Gastrocnemius medialis (tissue), 4 donors: ENCODE measurements at regions not wholly inside any gene's neighbourhood (a gene's known extent, or its start where the extent isn't known, plus 50 kb on each side); places are given as distances from the start of the nearest gene placed in this dataset.

Source experiments
- ATAC-seq, 2 donors: fragments of 150-250 bp; one replicate each; pipeline ENCODE4 v1.9.1; 2016
- DNase-seq, 2 donors: peaks; one replicate each; pipeline ENCODE4 v3.0.0-alpha.2; 2019
- H3K27ac ChIP-seq, 4 donors: fragments of 200-600 bp; sonication (generic); 1 replicate in 1 of 4; 2 replicates in 3 of 4; pipeline ENCODE4 v1.5.1; 2016 to 2018; ENCODE audit warnings: mild to moderate bottlenecking in 2 of 4, moderate library complexity in 1 of 4
- H3K27me3 ChIP-seq, 3 donors: fragments of 200-600 bp; sonication (generic) in 2 of 3; 1 replicate in 1 of 3; 2 replicates in 2 of 3; pipeline versions ENCODE4 v1.5.1 to v1.6.0; 2016 to 2019; ENCODE audit warnings: mild to moderate bottlenecking in 1 of 3, moderate library complexity in 1 of 3
- H3K36me3 ChIP-seq, 2 donors: fragments of 200-600 bp; sonication (generic) in 1 of 2; one replicate each; pipeline ENCODE4 v1.5.1; 2017 to 2018
- H3K4me1 ChIP-seq, 2 donors: fragments of 200-600 bp; sonication (generic) in 1 of 2; one replicate each; pipeline ENCODE4 v1.5.1; 2016 to 2017; ENCODE audit warnings: mild to moderate bottlenecking in 2 of 2
- H3K4me3 ChIP-seq, 4 donors: fragments of 200-600 bp; sonication (generic) in 3 of 4; 1 replicate in 1 of 4; 2 replicates in 3 of 4; pipeline ENCODE4 v1.5.1; 2016 to 2019; ENCODE audit warnings: mild to moderate bottlenecking in 2 of 4
- H3K9me3 ChIP-seq, 3 donors: fragments of 200-600 bp; sonication (generic) in 2 of 3; 1 replicate in 1 of 3; 2 replicates in 2 of 3; pipeline ENCODE4 v1.5.1; 2016 to 2019
- POLR2A ChIP-seq, 2 donors: fragments of 450-650 bp; IDR thresholded peaks; one replicate each; pipeline ENCODE4 v1.6.1; 2017; ENCODE audit warnings: antibody characterized with exemption in 2 of 2, mild to moderate bottlenecking in 2 of 2, moderate library complexity in 2 of 2
- in situ Hi-C, 4 donors: fragments of 200-750 bp; cut with MboI; loops; one replicate each; pipeline versions ENCODE4 v1.15.0 to v1.8.0; 2017; ENCODE audit warnings: low sequenced_read_pairs in 4 of 4
- intact Hi-C: fragments of 100-400 bp; cut with DNase I; formaldehyde crosslinking; loops from one replicate; pipeline ENCODE4 v1.15.1; 2023; ENCODE audit warnings: low total_unique reads
- TF ChIP-seq, protein P1 (sequence below), 5 experiments: fragments of 450-650 bp in 3 of 5; fragments of 200-600 bp in 2 of 5; sonication (generic) in 2 of 5; IDR thresholded peaks in 4 of 5; conservative IDR thresholded peaks in 1 of 5; 1 replicate in 4 of 5; 2 replicates in 1 of 5; pipeline ENCODE4 v1.5.1; 2016 to 2019; ENCODE audit warnings: antibody characterized with exemption in 5 of 5, mild to moderate bottlenecking in 3 of 5, moderate library complexity in 3 of 5

DNA sequence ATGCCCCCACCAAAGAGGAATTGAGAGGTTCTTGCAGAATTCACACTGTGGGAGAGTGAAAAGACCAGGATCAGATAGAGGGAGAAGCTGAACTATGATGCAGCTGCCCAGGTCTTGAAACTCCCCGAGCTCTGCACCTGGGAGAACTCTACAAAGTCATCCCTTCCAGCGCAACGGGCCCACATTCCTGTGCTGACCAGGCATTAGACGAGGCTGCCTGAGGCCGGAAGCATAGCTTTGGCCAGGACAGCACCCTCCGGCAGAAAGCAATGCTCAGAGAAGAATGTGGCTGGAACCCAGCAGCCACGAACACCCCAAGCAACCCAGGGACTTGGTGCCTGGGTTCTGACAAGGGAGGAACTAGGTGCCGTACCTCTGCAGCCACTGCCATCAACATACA, 281.5 kb upstream of the CDH4 start:
- Histone ChIP-seq H3K36me3 (no peaks in the 10 kb centered on the region), H3K4me1 (no peaks in the 10 kb centered on the region), H3K9me3 (no peaks in the 10 kb centered on the region), H3K27me3 (no peaks in the 10 kb centered on the region), H3K27ac (no peak overlapping the region), H3K4me3 (no peak overlapping the region)
- intact Hi-C loops (no loop called here), in situ Hi-C loops (no loop called here)
- ATAC-seq, result no peak
- DNase-seq, result no peak
- no peak for TF ChIP-seq POLR2A (IDR thresholded peaks at IDR 0.05)
- TF ChIP-seq, protein P1, sequence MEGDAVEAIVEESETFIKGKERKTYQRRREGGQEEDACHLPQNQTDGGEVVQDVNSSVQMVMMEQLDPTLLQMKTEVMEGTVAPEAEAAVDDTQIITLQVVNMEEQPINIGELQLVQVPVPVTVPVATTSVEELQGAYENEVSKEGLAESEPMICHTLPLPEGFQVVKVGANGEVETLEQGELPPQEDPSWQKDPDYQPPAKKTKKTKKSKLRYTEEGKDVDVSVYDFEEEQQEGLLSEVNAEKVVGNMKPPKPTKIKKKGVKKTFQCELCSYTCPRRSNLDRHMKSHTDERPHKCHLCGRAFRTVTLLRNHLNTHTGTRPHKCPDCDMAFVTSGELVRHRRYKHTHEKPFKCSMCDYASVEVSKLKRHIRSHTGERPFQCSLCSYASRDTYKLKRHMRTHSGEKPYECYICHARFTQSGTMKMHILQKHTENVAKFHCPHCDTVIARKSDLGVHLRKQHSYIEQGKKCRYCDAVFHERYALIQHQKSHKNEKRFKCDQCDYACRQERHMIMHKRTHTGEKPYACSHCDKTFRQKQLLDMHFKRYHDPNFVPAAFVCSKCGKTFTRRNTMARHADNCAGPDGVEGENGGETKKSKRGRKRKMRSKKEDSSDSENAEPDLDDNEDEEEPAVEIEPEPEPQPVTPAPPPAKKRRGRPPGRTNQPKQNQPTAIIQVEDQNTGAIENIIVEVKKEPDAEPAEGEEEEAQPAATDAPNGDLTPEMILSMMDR (IDR thresholded peaks at IDR 0.05 in 4 of 5, conservative IDR thresholded peaks at IDR 0.05 in 1 of 5), result no peak

DNA sequence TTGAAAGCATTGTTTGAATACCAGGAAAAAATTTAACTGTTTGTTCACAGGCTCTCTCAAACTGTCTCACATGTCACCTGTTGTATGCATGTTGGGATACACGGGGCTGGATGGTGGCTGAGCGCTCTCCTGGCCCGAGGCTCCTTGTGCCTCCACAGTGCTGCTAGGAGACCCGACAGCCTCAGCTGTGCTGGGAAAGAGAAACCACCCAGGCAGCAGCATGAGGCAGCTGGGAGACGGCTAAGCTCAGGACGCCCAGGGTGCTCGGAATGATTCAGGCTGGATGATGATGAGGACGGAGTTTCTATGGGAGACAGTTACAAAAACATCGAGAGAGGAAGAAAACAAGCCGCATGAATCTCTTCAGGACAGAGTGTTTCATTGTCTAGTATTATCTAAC, 278.0 kb upstream of the CDH4 start:
- Histone ChIP-seq H3K27ac (no peak overlapping the region), H3K4me3 (no peak overlapping the region), H3K27me3 (no peaks in the 10 kb centered on the region), H3K4me1 (no peaks in the 10 kb centered on the region), H3K36me3 (no peaks in the 10 kb centered on the region), H3K9me3 (peaks cover 0 to 2% (median 0%) of the 10 kb centered on the region in 3 donors)
- DNase-seq (no peak), ATAC-seq (no peak)
- in situ Hi-C loops, result no loop called here
- TF ChIP-seq, protein P1 (IDR thresholded peaks at IDR 0.05 in 4 of 5, conservative IDR thresholded peaks at IDR 0.05 in 1 of 5), result no peak
- TF ChIP-seq POLR2A (IDR thresholded peaks at IDR 0.05), result no peak
- intact Hi-C loops, result no loop called here

DNA sequence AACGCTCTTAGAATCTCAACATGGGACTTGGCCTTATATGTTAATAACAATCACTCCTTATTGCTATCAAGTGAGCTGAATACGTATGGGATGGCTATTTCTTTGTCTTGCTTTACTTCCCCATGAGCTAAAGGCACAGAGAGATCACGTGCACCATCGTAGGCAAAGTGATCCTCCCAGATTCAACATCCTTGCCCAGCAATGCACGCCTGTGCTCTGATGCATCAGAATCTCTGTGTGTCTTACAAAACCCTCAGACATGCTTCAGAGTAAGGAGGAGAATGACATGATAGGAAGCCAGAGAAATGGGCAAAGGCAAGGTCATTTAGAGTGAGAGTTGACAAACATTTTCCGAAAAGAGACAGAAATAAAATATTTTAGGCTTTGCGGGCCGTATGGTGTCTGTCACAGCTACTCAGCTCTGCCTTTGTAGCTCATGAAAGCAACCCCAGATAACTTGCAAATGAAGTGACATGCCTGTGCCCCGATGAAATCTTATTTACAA, 277.6 kb upstream of the CDH4 start:
- H3K9me3 ChIP-seq, result peaks cover 0 to 4% (median 0%) of the 10 kb centered on the region in 3 donors
- in situ Hi-C loops (no loop called here), intact Hi-C loops (no loop called here)
- no peaks in the 10 kb centered on the region for H3K4me1 ChIP-seq
- ATAC-seq (no peak), DNase-seq (no peak)
- no peak overlapping the region for H3K27ac ChIP-seq
- no peak for TF ChIP-seq POLR2A (IDR thresholded peaks at IDR 0.05)
- TF ChIP-seq, protein P1 (IDR thresholded peaks at IDR 0.05 in 4 of 5, conservative IDR thresholded peaks at IDR 0.05 in 1 of 5), result no peak
- H3K36me3 ChIP-seq, result no peaks in the 10 kb centered on the region
- H3K27me3 ChIP-seq, result no peaks in the 10 kb centered on the region
- H3K4me3 ChIP-seq, result no peak overlapping the region

DNA sequence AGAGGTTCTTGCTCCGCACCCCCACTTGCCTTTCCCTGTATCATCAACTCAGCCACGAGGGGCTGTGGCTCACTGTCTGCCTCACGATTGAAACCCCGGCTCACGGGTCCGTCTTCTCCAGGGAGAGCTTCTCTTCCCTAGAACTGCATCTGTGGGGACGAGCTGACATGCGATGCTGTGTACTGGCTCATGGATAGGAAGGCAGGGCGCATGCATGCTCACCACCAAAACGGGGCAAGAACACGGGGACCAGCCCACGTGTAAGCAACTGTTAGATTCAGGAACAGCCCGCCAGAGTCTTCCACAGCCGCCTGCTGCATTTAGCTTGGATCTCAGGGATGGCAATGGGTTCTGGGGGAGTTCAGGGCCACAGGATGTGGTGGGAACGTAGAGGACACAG, 275.9 kb upstream of the CDH4 start:
- Histone ChIP-seq H3K27ac (no peak overlapping the region), H3K36me3 (no peaks in the 10 kb centered on the region), H3K9me3 (peaks cover 0 to 4% (median 2%) of the 10 kb centered on the region in 3 donors), H3K27me3 (no peaks in the 10 kb centered on the region), H3K4me3 (no peak overlapping the region), H3K4me1 (no peaks in the 10 kb centered on the region)
- intact Hi-C loops, result no loop called here
- in situ Hi-C loops, result no loop called here
- TF ChIP-seq, protein P1 (IDR thresholded peaks at IDR 0.05 in 4 of 5, conservative IDR thresholded peaks at IDR 0.05 in 1 of 5), result no peak
- TF ChIP-seq POLR2A (IDR thresholded peaks at IDR 0.05), result no peak
- ATAC-seq (no peak), DNase-seq (no peak)

DNA sequence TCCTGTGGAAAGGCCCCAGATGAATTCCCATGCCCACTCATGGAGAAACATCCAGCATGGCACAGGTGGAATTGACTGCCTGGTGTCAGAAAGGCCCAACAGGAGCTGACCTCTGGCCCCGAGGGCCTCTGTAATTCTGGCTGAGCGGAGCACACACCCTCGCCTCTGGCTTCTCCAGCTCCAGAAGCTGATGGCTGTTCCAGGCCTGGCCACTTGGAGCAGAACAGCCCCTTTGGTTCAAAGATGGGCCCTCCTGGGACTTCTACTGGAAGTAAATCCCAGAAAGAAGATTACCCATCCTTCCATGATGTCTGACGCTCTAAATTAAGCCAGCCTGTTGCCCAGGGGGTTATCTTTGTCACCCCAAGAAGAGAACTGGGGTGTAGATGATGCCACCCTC, 275.1 kb upstream of the CDH4 start:
- DNase-seq, result no peak
- no peak overlapping the region for H3K27ac ChIP-seq
- in situ Hi-C loops, result no loop called here
- ATAC-seq, result no peak
- intact Hi-C loops, result no loop called here
- no peaks in the 10 kb centered on the region for H3K36me3 ChIP-seq
- TF ChIP-seq, protein P1 (IDR thresholded peaks at IDR 0.05 in 4 of 5, conservative IDR thresholded peaks at IDR 0.05 in 1 of 5), result no peak
- TF ChIP-seq POLR2A (IDR thresholded peaks at IDR 0.05), result no peak
- peaks cover 0 to 4% (median 2%) of the 10 kb centered on the region in 3 donors for H3K9me3 ChIP-seq
- no peaks in the 10 kb centered on the region for H3K4me1 ChIP-seq
- no peak overlapping the region for H3K4me3 ChIP-seq
- H3K27me3 ChIP-seq, result no peaks in the 10 kb centered on the region
